Stimulated activated CD8-positive, alpha-beta memory T cell treated with anti-CD3 and anti-CD28 coated beads, Interleukin-4, amount 100 ng/mL, for 4 hours (primary cell): ENCODE measurements at regions not wholly inside any gene's neighbourhood (a gene's known extent, or its start where the extent isn't known, plus 50 kb on each side); places are given as distances from the start of the nearest gene placed in this dataset.

Experiments used
- DNase-seq, 2 donors: peaks; one replicate each; pipeline ENCODE4 v3.0.0-alpha.2; 2020; ENCODE audit warnings: low read depth in 2 of 2, low spot score in 1 of 2

DNA sequence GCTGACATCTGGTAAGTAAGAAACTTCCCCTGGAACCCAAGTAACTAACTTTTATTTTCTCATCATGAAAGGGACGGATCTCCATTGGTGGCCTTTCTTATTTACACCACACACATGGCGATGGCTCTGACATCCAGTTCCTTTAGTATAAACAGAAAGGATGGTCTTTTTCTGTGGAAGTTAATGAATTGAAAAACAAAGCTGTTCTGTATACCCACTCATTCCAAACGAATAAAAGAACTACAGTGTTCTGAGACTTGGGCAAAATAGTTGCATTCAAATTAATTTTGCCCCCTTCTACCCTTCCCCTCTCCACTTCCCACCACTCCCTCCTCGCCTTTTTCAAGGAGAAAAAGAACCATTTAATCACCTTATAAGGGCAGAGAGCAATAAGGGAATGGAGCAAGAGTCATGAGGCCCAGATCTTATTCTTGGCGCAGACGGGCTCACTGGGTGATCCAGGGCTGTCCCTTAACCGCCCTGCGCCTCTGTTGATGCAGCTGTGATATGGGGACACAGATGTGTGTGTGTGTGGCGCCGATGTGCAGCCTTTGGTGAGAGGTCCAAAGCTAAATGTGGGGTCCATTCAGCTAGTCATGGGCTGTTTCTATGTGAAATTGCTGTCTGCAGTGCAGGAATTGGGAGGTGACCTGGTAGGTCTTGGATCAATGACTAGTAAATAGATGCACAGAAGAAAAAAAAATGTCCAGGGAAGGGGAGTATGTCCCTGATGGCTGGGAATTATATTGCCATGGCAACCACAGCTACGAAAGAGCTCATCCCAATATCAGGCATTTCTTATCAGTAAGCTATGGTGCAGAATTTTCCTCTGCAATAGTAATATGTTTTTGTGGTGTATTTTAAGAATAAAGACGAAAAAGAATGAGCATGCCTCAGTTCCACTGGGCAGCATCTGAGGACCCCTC, 141.5 kb upstream of the ERCC6L2 start:
- no peak for DNase-seq

DNA sequence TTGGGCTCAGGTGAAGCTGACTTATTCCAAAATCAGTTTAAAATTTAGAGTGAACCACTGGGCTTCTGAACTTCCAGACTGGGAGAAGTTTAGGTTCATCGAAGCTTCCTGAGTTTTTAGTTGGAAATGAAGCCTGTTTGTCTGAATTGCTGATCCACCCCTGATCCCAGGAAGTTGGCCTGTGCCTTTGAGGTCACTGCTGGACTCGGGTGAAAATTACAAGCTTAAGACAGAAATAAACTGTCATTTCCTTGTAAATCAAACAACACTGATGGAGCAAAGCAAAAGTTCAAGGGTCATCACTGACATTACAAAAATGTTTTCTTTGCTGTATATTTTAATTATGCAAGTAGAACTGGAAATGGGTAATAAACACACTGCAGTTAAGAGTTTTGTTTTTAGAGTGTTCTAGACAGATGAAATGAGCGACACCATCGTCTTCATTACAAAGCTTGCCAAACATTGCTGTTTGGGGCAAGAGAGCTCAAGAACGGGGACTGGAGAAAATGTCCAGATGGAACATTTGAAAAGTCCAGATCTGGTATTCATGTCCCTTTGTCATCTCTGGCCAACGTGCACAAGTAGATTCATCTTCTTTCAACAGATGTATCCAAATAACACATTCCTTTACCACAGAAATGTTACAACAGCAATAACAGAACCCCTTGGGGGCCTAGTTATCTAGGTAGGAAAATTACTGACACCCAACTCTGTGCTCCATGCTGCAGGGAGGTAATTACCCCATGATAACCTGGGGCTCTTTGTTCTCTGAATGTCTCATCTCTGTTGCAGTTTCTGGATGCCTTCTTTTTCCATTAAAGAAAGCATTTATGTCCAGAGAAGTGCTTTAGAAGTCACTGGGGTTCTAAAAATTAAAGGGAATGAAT, 142.4 kb upstream of the ERCC6L2 start:
- DNase-seq = no peak

DNA sequence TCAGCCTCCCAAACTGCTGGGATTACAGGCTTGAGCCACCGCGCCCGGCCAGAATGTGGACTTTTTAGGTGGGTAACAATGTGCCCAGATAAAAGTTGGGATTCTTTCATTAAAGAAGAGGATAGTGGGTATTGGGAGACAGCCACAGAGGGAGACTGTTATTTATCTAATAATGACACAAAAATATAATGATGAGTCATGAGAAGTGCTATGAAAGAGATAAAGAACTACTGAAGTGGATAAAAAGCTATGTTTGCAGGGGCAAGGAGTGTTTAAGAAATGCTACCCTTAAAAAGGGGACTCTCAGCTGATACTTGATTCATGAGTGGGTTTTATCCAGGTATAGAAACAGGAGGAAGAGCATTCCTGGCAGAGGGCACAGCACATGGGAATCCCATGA, 143.6 kb upstream of the ERCC6L2 start:
- DNase-seq = no peak

DNA sequence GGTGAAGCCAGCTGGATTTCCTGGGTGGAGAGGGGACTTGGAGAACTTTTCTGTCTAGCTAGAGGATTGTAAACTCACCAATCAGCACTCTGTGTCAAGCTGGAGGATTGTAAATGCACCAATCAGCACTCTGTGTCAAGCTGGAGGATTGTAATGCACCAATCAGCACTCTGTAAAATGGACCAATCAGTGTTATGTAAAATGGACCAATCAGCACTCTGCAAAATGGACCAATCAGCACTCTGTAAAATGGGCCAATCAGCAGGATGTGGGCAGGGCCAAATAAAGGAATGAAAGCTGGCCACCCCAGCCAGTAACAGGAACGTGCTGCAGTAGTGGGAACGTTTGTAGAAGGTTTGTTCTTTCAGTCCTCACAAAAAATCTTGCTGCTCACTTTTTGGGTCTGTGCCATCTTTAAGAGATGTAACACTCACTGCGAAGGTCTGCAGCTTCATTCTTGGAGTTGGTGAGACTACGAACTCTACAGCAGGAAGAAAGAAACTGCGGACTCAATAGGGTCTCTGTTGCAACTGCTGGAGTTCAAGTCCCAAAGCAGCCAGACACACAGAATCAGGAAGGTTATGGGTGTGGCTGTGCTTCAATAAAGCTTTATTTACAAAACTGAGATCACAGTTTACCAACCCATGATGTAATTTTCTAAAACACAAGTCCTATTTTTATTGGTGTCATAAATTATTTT, 145.7 kb upstream of the ERCC6L2 start:
- DNase-seq = no peak

DNA sequence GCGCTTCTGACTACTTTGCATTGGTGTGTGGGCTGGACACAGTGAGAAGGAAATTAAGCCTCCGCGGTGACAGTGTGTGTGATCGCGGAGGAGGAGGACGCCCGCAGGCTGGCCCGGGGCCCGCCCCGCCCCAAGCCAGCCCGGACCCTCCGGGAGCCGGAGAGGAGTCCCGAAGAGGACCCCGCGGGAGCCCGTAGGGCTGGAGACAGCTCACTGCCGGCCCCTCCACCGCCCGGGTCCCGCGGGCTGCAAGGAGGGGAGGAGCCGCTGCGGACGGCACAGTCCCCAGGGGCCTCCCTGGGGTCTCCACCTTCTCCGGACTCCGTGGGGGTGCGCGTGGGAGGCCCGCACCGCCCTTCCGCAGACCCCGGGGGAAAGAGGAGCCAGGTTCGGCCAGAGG, 146.4 kb upstream of the ERCC6L2 start:
- no peak for DNase-seq

DNA sequence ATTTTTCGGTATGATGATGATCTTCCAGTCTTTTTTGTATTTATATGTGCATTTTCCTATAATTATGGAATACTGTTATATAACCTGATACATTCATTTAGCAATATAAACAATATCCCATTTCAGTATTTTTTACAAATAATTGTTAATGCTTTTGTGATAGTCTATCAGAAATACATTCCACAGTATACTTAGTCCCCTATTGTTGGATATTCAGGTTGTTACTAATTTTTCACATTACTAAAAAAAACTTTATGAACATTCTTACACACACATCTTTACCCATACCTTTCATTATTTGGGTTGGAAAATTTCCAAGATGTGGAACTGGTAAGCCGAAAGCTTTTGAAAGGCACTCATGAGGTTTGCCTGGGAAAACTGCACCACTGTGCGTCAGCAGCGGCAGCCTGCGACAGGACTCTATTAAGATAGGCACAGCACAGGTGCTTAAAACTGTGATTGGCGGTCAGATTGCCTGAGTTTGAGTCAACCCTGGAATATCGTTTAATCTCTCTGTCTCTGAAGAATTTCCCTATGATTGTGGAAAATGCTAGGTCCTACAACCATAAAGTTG, 147.5 kb upstream of the ERCC6L2 start:
- DNase-seq = no peak

DNA sequence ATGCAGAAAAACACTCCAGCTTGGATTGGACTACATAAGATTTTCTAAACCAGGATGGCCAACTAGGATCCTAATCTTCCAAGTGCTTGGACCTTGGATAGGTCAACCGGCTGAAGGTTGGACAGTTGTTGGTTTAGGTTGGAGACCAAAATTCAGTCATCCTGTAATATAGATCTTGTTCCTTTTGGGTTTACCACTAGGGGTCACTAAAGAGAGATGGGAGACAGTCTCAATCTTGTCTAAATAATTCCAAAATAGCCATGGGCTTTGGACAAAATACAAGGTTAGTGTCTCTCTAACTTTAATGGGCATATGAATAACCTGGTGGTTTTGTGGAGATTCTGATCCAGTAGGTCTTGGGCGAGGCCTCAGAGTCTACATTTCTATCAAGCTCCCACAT, 148.7 kb upstream of the ERCC6L2 start:
- DNase-seq = no peak

DNA sequence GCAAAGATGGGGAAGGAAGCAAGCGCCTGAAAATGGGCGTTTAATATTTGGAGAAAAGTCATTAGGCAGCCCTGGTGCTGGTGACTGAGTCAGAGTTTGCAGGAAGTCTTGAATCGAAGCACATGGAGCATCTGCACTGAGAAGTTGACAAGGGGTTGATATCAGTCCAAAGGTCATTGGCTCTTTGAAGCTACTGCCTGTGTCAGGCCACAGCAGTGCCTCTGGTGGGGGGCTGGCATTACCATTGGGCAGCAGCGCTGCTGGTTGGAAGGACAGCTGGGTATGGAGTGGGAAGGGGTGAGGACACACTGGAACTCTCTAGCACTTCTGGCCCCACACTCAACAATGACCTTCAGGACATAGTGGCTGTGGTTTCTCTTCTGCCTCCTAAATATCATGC, 150.4 kb upstream of the ERCC6L2 start:
- DNase-seq = no peak

DNA sequence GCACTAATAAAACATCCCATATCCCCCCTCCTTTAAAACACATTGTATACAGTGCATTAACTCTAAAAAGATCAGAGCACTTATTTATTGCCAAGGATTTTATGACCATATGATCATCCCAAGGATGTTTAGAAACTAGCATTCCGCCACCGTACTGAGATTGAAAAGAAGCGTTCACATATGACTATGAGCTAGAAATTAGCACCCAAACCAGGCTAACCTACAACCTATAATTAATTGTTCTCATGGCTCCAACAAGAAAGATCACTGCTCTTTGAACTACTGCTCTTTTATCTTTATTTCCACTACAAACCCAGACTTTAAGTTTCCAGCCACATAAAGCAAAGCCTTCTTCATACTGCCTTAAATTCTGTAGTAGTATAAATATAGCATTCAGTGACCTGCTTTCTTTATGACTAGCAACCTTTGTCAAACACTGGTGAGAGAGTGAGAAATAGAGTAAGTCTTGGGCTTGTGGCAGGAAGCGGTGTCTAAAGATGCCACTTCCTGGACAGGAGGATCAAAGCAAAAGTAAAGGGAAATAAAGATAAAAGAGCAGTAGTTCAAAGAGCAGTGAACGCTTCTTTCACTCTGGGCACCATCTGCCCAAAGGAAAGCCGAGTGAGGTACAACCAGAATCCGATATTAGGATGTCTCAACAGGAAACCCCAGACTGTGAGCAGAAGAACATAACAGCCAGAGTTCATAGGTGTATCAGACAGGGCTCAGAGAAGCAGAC, 151.1 kb upstream of the ERCC6L2 start:
- peak; percentile 17 to 39 for DNase-seq

GRCh38 chr9:95722141-95722540, 153.3 kb upstream of the ERCC6L2 start:
- DNase-seq = no peak

- no peak for DNase-seq
Observed at GRCh38 chr9:95721061-95721531, 154.4 kb upstream of the ERCC6L2 start.

DNA sequence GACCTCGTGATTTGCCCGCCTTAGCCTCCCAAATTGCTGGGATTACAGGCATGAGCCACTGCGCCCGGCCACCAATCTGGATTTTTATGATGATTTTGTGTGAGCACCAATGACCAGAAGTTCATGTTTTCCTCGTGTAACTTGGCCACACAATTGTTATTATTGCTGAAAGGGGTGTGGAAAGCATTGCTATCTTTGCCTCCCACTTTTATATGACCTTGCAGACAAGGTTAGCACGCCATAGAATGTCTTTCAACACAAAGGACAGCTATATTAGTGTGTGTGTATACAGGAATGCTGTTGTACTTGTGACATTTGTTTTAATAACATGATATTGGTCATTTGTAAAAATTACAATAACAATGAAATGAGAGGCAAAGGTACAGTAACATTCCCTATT, 155.0 kb upstream of the ERCC6L2 start:
- DNase-seq = no peak

DNA sequence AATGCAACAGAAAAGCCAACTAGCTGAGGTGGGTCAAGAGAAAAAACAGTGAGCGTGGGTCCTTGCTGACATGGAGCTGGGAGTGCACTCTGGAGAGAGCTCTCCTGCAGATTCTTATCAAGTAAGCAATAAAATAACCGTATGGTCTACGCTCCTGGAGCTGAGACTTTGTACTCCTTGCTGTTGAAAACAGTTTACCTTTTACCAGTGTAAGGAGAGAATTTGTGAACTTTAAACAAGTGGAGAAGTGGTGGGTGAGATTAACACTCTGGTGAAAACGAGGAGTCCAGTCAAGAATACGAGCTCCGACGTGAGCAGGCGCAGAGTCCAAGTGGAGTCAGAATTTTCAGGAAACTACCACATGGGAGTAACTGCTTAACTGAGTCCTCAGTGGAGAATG, 156.1 kb upstream of the ERCC6L2 start:
- DNase-seq = no peak

DNA sequence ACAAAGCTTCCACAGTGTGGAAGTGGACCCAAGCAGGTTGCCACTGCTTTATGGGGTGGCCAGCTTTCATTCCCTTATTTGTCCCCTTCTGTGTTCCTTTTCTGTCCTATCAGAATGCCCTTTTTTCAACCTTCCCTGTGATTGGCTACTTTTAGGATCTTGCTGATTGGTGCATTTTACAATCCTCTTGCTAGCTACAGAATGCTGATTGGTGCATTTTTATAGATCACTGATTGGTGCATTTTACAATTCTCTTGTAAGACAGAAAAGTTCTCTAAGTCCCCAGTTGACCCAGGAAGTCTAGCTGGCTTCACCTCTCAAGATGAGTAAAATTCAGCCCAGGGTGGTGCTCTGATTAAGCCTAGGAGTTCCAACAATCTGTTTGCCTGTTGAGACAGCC, 157.2 kb upstream of the ERCC6L2 start:
- DNase-seq = no peak

DNA sequence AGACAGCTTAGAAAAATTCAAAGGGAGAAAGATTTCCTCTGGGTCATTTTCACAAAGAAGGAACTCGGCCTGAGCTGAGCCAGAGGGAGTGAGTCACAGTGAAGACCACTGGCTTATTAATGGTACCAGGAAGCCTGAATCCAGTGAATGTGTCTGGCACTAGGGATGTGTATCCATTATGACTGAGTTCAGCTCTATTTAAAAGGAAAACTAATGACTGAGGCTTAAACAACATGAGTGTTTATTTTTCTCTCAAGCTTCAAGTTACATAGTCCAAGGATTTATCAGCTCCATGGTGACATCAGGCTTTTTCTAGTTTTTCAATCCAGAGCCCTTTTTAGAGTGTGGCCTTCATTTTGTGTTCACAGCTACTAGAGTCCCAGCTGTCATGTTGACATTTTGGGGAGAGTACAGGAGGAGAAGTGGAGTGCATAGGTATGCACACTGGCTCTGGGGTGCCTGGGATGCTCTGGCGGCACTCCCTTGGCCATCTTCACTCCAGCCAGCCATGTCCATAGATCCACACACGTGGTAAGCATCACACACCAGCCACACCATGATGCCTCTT, 159.5 kb upstream of the ERCC6L2 start:
- no peak for DNase-seq

DNA sequence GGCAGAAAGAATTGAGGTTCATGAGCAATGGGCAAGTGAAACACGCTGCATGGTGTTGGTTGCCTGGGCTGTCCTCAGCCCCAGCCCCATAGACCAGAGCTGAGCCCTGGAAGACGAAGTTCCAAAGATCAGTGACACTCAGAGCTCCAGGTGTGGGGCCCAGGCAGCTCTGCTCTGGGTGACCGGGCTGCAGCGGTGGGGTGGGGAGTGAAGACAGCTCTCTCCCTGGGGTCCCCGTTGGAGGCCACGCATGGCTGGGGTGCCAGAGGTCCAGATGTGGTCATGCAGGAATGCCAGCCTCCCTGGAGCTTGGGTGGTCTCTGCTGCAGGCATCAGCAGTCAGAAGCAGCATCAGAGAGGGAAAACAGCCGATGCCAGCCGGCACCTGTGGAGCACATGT, 165.0 kb upstream of the ERCC6L2 start:
- no peak for DNase-seq

DNA sequence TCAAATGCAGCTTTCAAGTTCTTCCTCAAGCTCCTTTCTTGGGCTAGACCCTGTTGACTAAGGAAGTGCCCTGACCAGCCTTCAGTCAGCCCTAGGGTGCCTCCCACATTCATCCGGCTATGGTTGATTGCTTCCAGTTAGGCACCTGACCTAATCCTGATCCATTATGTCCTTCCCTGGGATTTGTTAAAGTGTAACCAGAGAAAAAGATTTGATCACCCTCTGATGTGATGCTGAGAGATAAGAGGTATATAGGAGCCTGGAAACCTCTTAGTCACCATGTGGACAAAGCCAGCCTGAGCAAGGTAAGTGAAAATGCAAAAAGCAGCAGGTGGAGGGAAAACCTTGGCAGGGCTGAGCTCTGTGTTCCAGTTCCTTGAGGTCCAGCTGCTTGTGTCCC, 178.8 kb upstream of the ERCC6L2 start:
- no peak for DNase-seq

DNA sequence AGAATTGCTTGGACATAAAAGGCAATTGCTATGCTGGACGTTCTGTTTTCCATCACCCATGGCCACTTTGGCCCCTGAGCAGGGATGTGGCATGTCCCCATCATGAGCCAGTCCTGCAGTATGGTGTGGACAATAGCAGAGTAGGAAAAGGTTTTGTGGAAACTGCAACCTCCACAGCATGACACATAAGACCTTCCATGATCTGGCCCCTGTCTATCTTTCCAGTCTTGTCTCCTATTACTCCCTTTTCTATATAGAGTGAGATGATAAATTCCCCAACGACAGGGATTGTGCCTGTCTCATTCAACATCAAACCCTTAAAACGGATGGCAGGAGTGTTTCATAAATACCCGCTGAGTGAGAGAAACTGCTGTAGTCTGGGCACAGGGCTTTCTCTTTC, 174.7 kb upstream of the PTCH1 start:
- no peak for DNase-seq

DNA sequence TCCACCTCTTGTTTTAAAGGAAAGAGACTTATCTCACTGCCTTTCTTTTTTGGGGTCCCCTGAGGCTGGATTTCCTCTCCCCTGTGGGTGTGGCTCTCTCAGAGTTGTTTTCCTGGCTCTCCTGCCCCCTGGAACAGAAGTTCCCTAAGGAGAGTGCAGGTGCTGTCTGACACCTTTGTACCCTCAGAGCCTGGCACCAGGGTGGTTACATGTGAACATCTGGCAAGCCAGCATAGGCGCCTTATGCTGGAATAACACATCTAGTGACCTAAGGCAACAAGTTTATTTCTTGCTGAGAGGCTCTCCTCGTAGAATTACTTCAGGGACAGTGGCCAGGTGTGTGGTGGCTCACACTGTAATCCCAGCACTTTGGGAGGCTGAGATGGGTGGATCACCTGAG, 172.9 kb upstream of the PTCH1 start:
- no peak for DNase-seq

DNA sequence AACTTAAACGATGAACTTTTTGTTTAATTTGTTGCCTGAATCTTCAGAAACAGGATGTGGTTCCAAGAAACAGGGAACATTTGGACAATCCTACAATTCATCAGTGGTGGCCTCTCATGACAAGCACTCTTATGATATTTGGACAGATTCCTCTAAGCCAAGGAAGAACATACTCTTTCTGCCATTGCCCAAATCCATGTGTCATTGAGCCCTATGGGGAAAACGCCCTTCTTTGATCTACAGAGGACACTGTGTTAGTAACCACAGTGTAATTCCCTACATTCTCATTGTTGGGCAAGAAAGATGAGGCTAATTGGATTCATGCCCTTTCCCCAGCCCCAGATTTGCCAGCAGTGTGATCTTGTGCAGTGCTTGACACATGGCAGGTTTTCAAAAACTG, 167.7 kb upstream of the PTCH1 start:
- DNase-seq = no peak
